OCI-LY7 (cell line): ENCODE measurements at regions not wholly inside any gene's neighbourhood (a gene's known extent, or its start where the extent isn't known, plus 50 kb on each side); places are given as distances from the start of the nearest gene placed in this dataset.

Experiments used
- CTCF ChIP-seq: fragments of 200-600 bp; sonication (generic); conservative IDR thresholded peaks from 2 replicates; pipeline ENCODE4 v1.5.1; 2014; ENCODE audit warnings: mild to moderate bottlenecking, antibody characterized with exemption, low read length, moderate library complexity, mixed read lengths
- EZH2phosphoT487 ChIP-seq: fragments of 200-600 bp; sonication (generic); IDR thresholded peaks from 2 replicates; pipeline ENCODE4 v1.6.1; 2018; ENCODE audit warnings: low read depth, borderline replicate concordance, mild to moderate bottlenecking, mixed run types, antibody characterized with exemption, low read length, moderate library complexity, mixed read lengths

GRCh38 chr6:48212501-48212900 lies 101.5 kb upstream of the PTCHD4 start:
- TF ChIP-seq CTCF (no peak), EZH2phosphoT487 (no peak)
